ENCODE measurements at regions not wholly inside any gene's neighbourhood (a gene's known extent, or its start where the extent isn't known, plus 50 kb on each side); places are given as distances from the start of the nearest gene placed in this dataset.
"Not testable (repeated sequence)": the region's sequence is repeated elsewhere in the genome, so short reads cannot be mapped to it uniquely, and the experiment has no call there.

DNA sequence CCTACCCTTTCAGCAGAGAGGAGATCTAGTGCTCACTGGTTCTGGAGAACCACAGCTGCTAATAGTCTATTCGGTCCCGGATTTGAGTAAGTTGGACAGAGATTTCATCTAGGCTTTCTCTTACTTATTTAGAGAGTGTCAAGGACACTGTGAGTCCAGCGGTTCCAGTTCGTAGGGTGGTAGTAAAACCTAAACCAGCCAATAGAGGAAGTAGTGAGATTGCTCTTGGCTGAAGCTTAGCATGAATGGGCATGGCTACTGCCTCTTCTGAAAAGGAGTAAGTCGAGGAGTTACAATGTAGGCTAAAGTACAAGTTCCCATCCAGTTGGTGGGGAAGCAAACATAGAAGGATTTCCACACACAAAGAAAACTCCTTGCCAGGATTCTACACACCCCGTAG lies 109.6 kb upstream of the MOCS2 start:
- DNase-seq (ENCODE audit: low spot score), result no peak

DNA sequence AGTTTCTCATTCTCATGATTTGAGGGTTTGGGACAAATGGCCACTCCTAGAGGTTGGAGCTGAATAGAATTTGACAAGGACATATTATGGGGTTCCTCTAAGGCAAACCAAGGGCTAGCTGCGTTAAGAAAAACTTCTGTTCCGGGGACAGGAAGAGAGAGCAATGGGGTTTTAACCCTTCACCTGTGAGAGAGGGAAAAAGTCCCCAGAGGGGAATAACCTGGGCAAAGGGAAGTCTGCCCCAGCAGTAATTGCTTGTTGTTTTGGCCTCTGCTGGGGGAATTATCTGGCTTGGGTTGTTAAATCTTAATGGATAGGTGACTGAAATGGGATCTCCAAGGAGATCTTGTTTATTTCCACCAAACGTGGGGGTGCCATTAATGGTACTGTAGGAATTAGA lies 110.1 kb upstream of the MOCS2 start:
- DNase-seq (ENCODE audit: low spot score), result no peak

DNA sequence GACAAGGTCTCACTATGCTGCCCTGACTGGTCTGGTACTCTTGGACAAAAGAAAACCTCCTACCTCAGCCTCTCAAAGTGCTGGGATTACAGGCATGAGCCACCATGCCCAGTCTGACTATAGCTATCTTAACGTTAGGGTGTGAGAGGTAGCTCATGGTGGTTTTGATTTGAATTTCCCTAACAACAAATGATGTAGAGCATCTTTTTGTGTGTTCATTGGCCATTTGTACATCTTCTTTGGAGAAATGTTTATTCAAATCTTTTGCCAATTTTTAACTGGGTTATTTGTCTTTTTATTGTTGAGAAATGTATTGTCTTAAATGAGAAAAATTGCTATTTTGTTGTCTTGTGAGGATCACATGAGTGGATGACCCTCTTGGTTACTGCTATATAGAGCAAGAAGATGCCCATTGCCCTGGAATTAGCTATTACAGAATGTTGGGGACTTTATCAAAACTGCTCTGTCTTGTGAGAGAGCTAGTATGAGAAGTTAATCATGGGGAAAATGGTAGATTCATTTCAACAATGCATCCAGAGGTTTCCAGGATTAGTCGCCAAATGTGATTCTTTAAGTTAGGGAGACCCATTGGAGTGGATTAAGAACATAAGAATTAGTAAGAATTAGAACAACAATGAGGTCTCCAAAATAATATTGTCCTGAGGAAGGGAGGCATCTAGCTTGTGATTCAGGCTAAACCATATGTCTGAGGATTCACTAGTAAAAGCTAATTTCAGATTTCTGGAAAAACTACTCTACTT lies 124.3 kb upstream of the MOCS2 start:
- DNase-seq (ENCODE audit: low spot score), result no peak

DNA sequence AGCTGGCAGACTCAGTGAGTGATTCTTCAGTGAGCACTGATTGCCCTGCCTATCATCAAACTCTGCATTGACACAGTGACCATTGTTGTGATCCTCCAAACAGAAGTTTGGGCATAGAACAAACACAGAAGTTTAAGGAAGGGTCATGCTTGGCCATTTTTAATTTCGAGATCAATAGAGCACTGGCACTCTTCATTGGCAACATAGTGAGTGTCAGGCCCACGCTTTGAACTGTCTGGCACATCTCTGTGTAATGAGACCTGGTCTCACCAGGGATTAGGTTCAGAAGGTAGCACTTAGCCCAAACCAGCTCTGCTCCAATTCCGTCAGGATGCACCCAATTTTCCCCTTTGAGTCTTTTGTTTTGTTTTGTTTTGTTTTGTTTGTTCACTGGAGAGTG lies 127.1 kb upstream of the MOCS2 start:
- no peak for DNase-seq (ENCODE audit: low spot score)

DNA sequence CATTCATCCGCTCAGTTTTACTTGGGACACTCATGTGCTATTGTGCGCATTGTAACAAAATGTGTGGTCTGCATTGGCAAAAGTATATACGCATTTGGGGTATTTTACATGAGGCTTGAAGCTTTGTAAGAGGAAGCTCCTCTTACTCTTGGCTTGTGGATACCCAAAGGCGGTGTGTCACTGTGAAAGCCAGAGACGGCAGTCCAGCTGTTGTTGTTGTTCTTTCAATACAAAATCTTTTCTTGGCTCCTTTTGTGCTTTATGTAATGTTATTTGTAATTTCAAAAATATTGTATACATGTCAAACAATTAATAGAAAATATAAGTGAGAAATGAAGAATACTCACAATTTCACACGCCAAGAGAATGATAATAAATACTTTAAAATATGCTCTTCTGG lies 128.3 kb upstream of the MOCS2 start:
- no peak for DNase-seq (ENCODE audit: low spot score)

DNA sequence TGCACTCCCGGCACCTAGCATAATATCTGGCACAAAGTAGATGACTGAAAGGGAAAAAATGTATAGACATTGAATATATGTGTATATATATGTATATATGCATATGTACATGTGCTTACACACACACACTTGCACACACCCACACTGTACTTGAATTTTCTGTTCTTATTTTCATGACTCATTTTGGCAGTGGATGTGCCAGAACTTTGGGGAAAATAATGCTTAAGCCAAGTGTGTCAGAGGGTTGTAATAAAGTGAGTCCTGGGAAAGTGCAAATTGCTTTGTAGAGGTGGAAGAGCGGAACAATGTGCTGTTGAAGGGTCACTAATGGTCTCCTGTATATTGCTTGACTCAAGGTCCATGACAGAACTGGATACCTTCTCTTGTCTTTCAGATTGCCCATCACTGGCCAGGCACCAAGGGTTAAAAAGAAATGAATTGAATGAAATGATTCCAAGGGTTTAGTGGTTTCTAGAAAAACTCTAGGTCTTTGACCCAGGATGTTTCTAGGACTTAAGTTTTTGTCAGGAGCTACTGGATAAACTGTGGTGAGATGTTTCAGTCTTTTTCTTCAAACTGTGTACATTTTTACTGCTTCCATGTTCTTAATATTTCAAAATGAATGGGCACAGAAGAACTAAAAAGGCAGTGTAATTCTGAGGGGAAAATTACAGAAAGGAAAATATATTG lies 129.9 kb upstream of the MOCS2 start:
- no peak for DNase-seq (ENCODE audit: low spot score)

DNA sequence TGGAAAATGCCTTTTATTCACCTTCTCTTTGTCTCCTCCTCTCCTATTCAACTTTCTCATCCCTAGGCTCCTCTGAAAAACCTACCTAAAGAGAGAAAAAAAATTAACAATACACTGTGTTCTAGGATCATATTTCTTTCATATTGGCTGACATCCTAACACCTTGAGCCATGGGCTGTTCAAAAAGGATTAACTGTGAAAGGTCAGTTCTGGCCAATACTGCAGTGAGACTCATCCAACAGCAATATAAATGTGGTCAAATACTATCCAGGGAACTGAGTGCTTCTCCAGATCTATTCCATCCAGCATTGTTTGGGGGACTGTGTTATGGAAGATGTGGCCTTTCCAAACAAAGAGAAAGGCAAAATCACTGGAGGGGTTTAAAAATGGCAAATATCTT lies 131.1 kb upstream of the MOCS2 start:
- DNase-seq (ENCODE audit: low spot score), result no peak

DNA sequence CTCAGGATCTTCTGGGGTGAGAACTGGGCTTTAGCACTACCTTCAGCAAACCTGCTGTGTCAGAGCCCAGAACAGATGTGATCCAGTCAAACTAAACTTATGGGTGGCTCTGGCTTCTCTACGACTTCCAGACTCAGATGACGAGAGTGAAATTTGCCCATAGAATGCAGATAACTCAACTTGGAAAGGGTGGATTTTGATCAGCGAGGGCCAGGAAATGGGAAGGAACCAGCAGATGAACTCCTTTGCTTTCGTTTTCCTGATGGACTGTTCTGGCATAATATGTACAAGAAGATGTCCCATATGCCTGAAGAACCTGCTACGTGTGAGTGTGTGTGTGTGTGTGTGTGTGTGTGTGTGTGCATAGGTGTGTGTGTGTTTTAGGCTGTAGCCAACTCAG lies 132.0 kb upstream of the MOCS2 start:
- DNase-seq (ENCODE audit: low spot score), result no peak

DNA sequence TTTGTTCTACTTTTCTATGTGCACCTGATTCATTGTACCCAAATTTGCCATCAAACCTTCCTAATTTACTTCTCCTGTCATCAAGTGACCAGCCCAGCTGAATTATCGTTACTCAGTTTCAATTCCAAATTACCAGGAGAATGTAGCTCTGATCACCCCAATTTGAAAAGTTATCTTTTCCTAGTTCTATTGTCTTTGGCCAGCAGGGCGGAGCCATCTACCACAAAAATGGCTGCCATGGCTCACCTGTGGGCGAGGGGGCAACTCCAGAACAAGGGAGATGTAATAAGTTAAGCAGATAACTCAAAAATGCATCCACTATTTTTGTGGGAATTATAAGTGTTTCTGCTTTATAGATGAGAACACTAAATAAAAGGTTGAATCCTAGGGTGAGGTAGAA lies 133.8 kb upstream of the MOCS2 start:
- peak; percentile 9 for DNase-seq (ENCODE audit: low spot score)

DNA sequence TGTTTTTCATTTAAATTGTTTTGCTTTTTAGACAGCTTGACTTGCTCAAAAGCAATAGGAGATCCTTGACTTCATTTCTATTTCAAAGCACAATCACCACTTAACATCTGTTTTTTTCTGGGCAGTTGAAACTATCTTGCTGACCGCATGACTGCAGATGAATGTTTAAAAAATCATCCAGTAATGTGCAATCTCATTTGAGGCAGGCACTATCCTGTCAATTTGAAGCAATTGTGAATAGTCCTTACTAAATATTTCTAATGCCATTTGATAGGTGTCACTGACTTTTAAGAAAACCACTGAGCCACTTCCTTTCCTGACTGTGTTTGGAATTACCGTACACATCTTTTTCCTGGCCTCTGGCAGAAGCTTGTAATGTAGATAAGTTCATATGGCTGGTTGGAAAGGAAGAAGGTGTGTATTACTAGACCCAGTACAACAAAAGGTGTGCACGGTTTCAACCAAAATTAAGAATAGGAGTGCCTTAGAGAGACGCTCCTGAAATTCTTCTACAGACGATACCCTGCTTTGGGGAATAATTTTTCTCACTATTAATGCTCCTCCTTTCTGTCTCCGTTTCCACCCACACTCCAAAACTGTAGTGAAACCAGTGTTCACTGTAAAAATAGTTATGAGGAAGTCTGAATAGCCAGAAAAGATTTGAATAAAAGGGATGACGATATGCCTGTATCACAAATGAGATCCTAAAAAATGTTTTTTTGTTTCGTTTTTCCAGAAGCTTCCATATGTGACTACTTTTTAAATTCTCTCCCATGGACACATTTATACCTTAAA lies 136.7 kb upstream of the MOCS2 start:
- peak; percentile 11 for DNase-seq (ENCODE audit: low spot score)

DNA sequence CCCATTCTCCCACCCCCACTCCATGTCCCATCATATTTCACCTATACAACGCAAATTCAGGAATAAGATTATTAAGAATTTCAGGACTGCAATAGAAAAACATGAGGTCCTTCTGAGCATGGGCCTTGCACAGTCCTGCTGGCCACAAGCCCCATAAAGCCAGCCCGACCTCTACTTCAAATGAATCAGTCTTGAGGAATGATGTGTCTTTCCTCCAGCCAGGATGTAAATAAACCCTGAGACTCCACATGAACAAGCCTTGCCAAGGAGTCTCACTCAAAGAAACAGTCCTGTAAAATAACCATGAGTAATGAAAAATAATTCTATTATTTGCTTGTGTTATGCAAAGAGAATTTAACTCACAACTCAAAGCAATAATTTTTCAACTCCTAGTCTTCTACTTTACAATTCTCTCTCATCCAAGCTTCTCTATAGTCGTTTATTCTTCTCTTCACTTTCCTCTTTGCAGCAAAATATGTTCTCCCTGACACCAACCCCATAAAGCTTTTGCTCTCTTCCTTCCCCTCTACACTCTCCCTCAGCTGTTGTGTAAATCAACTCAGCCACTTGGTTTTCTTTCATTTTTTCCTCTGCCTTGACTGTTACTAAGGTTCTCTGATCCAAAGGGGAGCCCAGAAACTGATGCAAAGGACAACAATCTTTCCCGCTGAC lies 140.1 kb upstream of the MOCS2 start:
- DNase-seq (ENCODE audit: low spot score), result no peak

DNA sequence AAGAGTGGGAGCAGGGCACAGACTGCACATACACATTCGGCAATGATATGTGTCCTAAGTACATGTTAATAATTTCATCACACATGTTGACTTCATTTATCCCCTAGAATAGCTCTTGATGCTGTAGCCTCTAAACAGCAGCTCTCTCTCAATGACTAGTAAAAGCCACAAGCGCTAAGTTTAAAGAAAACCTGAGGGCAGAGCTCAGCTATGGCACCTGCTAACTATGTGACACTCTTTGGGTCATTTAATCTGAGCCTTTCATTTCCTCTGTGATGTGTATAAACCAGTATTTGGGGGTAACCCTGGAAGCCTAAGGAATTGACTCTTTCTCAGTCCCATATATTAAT lies 140.6 kb upstream of the MOCS2 start:
- DNase-seq (ENCODE audit: low spot score), result no peak

DNA sequence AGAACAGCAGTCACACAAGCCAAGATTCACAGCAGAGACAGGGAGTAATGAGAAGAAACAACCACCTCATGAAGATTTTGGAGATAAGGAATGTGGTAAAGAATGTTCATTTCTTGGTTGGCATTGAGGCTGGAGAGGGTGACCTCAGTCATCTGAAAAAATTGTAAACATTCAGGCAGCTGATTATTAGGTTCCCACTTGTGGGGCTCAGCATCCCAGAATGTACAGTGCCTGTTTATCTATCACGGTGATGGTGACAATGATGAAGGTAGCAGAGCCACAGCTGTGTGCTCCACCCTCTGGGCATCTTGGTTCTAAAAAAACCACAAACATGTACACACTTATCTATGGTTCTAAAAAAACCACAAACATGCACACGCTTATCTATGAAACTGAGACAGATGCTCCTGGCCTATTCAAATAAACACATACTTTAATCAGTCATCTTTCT lies 143.9 kb upstream of the MOCS2 start:
- peak; percentile 36 for DNase-seq (ENCODE audit: low spot score)

DNA sequence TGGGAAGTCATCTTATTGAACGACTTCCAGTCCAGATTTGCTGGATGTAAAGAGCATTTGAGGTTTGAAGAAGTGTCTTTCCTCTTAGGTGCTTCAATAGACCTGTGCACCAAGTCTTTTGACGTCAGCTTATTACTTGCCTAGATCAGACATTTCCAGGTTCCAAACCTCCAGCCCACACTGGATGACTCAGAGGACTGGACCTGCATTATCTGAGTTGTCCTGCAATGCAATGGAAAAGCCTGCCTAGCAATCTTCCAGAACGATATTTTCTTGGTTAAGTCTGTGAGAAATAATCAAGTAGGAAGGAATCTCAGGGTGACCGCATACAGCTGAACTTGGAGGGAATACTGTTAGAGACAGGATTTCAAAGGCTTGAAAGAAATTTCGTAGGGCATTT lies 147.2 kb upstream of the MOCS2 start:
- no peak for DNase-seq (ENCODE audit: low spot score)

DNA sequence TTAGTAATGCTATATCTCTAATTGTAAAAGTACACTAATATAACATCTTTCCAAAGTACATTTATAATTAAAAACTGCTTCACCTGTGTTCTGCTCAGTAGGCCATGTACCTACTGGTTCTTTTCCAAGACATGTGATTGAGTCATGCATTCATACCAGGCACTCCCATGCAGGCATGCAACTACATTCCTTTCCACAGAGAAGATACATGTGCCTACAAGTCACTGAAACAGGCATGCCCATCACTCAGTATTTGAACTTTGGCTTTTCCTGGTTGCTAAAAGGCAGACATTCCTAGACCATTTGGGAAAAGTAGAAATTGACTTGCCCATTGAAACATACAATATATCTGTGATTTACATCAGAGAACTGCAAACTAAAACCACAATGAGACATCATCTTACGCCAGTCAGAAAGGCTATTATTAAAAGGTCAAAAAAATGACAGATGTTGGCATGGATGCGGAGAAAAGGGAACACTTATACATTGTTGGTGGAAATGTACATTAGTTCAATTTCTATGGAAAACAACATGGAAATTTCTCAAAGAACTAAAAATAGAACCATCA lies 148.3 kb upstream of the MOCS2 start:
- no peak for DNase-seq (ENCODE audit: low spot score)

DNA sequence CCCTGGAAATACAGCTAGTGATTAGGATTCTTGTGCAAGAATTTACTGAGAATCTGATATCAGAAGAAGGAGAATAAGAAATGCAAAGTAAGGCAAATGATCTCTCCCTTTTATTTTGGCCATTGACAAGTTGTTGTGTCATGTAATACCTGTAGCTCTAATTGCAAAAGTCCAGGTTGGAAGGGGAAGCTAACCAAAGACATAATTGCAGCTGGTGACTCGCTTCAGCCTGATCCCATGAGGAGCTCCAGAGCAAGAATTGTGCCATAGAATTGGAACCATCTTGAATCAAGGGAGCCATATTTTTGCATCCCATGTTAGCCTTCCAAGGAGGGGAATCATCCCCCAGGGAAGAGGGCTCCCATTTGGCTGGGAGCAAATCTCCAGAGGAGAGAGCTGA lies 149.6 kb upstream of the MOCS2 start:
- no peak for DNase-seq (ENCODE audit: low spot score)

DNA sequence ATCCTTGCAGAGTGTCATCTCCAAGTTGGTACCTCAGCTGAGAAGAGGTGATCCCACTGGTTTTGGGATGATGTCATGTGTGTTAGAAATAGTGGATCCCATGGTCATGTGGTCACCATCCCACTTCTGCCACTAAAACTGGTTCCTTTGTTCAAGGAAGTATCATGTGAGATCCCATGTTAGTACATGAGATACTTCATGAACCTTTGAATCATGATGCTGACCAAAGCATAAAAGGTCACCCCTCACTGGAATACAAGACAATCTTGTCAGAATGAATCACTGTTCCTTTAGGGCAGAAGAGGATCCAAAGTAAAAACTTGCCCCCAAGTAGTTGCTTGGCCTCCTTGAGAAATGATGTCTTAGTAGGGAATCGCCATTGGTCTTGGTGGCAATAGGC lies 150.9 kb upstream of the MOCS2 start:
- no peak for DNase-seq (ENCODE audit: low spot score)

DNA sequence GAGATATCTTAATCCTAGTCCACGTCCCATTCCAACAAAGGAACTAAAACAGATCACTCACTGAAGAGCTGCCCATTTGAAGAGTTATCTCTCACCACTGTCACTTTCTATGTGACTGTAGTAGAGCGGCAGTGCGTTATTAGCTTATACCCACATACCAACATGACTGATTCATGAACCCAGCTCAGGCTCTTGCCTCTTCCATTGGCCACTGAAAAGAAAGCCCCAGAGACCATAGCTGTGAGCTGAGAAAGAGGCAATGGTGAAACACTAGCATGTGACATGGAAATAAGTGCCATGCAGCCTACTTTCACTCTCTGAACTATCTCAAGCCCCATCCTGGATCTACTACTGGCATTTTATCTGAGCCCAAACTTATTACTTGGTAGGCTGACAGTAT lies 151.7 kb upstream of the MOCS2 start:
- no peak for DNase-seq (ENCODE audit: low spot score)

DNA sequence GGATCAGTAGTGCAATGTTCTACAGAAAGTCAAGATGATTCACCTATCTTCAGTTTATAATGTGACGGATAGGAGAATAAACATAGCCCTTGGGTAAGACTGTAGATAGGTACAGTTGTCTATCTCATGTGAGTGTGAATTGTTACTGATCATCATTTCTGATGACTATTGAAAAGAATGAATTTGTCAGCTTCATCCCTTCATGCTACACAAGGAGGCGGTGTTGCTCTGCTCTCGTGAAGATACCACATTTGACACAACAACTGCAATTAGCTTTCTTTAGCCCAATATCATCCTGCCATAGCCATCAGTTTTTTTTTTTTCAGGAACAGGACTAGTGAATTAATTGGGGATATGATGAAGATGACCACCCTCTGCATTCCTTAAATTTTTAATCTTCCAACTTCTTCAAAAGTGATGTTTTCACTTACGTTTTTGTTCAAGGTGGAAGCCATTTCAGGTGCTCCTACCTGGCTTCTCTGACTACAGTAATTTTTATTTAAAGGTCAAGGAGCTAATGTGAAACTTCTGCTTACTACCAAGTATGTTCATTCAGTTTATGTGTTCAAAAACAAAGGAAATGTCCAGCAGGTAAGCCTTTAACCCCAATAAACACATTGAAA lies 152.9 kb upstream of the MOCS2 start:
- DNase-seq (ENCODE audit: low spot score), result peak; percentile 40

DNA sequence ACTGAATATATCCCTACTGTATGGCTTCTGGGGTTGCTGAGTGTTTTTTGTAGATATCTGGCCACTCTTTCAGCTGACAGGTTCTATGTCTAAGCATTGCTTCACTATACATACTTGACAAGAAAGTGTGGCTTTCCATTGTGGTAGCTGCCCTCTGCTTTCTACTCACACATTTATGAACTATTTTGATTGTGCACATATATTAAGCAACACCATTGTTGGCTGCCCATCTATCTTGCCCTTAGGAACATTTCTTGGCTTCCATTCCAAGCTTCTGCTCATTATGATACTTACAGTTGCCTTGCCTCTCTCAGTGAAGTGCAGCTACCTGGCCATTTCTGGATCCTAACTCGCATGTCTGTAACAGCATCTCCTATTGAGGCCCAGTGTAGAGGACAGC lies 153.6 kb upstream of the MOCS2 start:
- DNase-seq (ENCODE audit: low spot score), result no peak

DNA sequence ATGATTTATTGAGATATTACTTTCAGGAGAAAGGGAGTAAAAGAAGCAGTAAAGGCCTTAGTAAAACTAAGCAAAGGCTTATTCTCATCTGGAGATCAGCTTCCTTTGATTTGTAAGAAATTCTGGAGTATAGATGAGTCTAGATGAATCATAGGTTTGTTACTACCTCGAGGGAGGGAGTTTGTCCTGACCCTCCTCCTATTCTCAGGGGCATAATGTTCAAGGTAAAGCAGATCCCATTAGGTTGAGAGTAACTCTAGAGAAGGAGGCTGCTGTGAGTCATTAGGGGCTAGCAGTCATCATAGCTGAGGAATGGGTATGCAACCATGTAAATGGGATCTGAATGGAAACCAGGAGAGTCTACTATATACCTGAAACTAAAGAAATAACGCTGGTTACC lies 155.5 kb upstream of the MOCS2 start:
- DNase-seq (ENCODE audit: low spot score), result no peak

DNA sequence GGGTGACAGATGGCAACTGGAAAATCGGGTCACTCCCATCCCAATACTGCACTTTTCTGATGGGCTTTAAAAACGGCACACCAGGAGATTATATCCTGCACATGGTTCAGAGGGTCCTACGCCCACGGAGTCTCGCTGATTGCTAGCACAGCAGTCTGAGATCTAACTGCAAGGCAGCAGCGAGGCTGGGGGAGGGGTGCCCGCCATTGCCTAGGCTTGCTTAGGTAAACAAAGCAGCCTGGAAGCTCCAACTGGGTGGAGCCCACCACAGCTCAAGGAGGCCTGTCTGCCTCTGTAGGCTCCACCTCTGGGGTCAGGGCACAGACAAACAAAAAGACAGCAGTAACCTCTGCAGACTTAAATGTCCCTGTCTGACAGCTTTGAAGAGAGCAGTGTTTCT lies 158.7 kb upstream of the MOCS2 start:
- not testable (repeated sequence) for DNase-seq (ENCODE audit: low spot score)
